Fibroblast of lung (primary cell): ENCODE measurements at regions not wholly inside any gene's neighbourhood (a gene's known extent, or its start where the extent isn't known, plus 50 kb on each side); places are given as distances from the start of the nearest gene placed in this dataset.

Experiments
- EZH2 ChIP-seq: IDR thresholded peaks from 2 replicates; pipeline ENCODE4 v1.5.1; 2012; ENCODE audit warnings: low read length, control low read depth, mild to moderate bottlenecking; ENCODE audit errors: missing control alignments
- TF ChIP-seq, protein P1 (sequence below), 2 donors: IDR thresholded peaks in 1 of 2; conservative IDR thresholded peaks in 1 of 2; 1 replicate in 1 of 2; 2 replicates in 1 of 2; pipeline ENCODE4 v1.5.1; 2011 to 2012; ENCODE audit warnings: low read length in 2 of 2, control low read depth in 1 of 2, inconsistent platforms in 1 of 2, low read depth in 1 of 2, mild to moderate bottlenecking in 1 of 2

DNA sequence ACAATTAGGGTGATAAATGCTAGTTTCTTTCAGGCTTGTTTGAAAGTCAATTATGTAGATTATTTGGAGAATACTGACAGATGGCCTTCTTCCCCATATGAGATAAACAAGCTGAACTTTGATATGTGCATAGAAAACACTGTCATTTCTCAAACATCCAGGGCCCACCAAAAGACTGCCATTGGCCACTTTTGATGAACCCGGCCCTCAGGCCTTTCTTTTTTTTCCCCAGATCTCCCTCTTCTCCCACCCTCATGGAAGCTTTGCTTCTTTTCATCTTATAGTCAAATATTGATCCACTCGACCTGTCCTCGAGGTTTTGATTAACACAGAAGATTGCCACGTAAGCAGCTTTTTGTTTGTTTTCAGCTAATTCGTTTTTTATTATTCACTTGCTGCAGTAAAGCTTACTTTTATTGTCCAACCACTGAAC lies 377.4 kb downstream of the SMARCA1 start:
- TF ChIP-seq, protein P1, sequence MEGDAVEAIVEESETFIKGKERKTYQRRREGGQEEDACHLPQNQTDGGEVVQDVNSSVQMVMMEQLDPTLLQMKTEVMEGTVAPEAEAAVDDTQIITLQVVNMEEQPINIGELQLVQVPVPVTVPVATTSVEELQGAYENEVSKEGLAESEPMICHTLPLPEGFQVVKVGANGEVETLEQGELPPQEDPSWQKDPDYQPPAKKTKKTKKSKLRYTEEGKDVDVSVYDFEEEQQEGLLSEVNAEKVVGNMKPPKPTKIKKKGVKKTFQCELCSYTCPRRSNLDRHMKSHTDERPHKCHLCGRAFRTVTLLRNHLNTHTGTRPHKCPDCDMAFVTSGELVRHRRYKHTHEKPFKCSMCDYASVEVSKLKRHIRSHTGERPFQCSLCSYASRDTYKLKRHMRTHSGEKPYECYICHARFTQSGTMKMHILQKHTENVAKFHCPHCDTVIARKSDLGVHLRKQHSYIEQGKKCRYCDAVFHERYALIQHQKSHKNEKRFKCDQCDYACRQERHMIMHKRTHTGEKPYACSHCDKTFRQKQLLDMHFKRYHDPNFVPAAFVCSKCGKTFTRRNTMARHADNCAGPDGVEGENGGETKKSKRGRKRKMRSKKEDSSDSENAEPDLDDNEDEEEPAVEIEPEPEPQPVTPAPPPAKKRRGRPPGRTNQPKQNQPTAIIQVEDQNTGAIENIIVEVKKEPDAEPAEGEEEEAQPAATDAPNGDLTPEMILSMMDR (conservative IDR thresholded peaks at IDR 0.05 in 1 of 2, IDR thresholded peaks at IDR 0.05 in 1 of 2; ENCODE audit: low read depth in 1 of 2, low read length in 2 of 2), result no peak
- TF ChIP-seq EZH2, result no peak
